Sigmoid colon (tissue), 4 donors: ENCODE measurements at regions not wholly inside any gene's neighbourhood (a gene's known extent, or its start where the extent isn't known, plus 50 kb on each side); places are given as distances from the start of the nearest gene placed in this dataset.

Source experiments
- CTCF ChIP-seq, 4 experiments: fragments of 450-650 bp in 3 of 4; fragments of 200-600 bp in 1 of 4; IDR thresholded peaks; one replicate each; pipeline ENCODE4 v1.5.1; 2016 to 2019; ENCODE audit warnings: antibody characterized with exemption in 4 of 4, mild to moderate bottlenecking in 3 of 4, moderate library complexity in 2 of 4
- EP300 ChIP-seq, 4 donors: sonication (generic); formaldehyde crosslinking; IDR thresholded peaks; one replicate each; pipeline ENCODE4 v1.6.1; 2017; ENCODE audit warnings: antibody characterized with exemption in 4 of 4
- POLR2A ChIP-seq, 2 donors: fragments of 450-650 bp; IDR thresholded peaks; one replicate each; pipeline ENCODE4 v1.6.1; 2016; ENCODE audit warnings: antibody characterized with exemption in 2 of 2, mild to moderate bottlenecking in 2 of 2, moderate library complexity in 2 of 2
- POLR2AphosphoS5 ChIP-seq, 4 donors: sonication (generic); formaldehyde crosslinking; IDR thresholded peaks; one replicate each; pipeline ENCODE4 v1.6.1; 2017; ENCODE audit warnings: antibody characterized with exemption in 4 of 4

- TF ChIP-seq CTCF (IDR thresholded peaks at IDR 0.05) (no peak), EP300 (IDR thresholded peaks at IDR 0.05) (no peak), POLR2A (IDR thresholded peaks at IDR 0.05) (no peak), POLR2AphosphoS5 (IDR thresholded peaks at IDR 0.05) (no peak)
Observed at GRCh38 chr1:184279911-184280458, 106.8 kb upstream of the C1orf21 start.
